Endometrium (tissue), 2 donors: ENCODE measurements at regions not wholly inside any gene's neighbourhood (a gene's known extent, or its start where the extent isn't known, plus 50 kb on each side); places are given as distances from the start of the nearest gene placed in this dataset.

ENCODE experiments used
- FAIRE-seq: peaks from 2 replicates; lab custom pipeline; 2012; peaks lifted over from hg19 to GRCh38; lab: Jason Lieb, UNC
- donor health status: control.
- donor health status: control.

DNA sequence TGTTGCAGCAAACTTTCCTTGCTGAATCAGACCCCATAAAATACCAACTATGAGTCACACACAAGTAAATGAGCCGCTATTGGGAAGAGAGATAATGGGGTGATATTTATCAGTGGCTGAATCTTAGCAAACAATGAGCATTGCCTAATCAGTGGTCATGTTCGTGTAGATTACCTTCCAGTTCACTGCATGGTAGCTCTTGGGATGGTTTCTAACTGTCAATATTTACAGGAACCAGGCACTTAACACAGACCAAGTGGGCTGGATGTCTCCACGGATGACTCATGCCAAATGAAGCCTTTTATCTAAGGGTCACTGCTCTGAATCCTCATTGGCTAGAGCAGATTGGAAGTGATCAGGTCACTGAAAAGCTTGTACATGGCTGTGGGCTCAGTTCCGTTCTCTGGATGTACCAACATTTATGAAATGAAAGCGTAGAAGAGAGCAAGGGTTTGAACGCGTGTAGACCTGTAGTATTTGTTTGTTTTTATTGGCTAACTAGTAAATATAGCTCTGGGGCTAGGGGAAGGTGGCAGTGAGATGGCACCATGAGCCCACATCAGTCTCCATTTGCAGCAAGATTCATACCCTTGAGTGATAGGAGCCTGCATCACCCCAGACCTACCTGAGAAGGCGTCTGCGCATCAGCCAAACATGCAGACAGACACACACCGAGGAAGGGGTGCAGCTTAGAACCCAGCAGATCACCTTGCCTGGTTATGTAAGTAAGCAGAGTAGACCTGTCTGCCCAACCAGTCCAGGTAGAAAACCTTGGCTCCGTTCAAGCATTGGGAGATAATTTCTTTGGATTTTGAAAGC, 153.3 kb downstream of the TOMM20 start:
- no peak for FAIRE-seq

DNA sequence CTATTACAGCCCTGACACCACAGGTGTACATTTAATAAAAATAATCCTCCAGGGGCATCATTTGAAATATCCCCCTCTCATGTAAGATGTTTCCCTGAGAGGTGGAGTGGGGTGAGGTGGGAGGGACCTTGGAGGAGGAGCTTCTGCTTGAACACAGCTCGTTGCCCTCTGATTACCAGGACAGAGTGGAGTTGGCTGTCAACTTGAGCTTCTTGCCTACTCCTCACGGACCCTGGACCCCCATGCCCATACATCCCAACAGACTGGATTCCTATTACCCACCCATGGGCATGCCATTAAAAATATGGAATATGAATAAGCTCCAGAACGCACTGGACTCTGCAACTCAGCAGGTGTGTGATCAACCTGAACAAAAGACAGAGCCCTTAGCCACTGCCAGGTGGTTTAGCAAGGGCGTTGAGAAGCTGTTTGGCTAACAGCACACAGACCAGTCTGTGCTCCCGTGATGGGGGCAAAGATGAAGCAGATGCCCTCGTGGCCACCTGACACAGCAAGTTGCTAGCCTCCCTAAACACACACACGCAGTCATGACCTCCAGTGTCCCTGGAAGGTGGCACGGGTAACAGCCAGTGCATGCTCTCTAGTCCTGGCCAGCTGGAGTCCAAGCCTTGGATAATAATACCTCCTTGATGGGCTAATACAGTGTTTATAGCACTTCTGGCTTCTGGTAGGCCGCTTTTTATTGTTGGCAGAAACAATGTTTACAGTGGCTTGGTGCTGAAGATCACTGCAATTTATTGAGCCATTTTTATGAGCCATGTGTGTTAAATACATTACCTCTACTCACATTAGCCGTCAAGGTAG, 155.0 kb downstream of the TOMM20 start:
- no peak for FAIRE-seq

- FAIRE-seq: no peak
Measured at GRCh38 chr1:234972411-234973191, 156.0 kb downstream of the TOMM20 start.

GRCh38 chr1:234971586-234972297, 156.9 kb downstream of the TOMM20 start:
- FAIRE-seq: no peak

DNA sequence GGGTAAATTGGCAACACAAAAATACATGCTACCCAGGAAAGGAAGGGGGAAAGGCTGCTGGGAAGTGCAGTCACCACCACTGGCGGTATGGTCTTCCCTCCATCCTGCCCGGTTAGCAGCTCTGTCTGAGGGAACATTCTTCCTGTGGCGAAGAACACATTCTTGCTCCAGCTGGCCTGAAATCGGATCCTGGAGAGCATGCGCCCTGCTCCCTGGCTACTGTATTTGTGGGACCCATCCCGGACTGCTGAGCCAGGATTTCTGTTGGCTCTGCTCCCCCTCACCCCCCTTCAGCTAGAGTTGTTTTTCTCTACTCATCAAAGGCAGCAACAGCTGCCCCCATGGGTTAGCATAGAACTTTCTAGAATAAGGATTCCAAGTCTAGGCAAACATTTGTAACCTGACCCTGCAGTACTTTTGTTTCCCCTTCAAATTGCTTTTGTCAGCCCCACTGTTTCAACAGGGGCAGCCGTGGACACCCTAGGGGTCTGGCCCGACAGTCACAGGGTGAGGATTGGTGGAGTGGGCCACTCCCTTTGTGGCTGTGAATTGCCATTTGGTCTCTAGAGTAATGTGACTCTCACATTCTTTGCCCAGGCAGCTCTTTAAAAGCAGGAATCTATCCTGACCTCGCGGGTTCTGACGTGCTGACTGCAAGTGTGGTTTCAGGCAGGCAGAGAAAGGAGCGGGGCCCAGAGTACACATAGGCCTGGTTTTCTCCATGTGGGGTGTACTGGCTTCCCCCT, 157.7 kb downstream of the TOMM20 start:
- FAIRE-seq: no peak

- no peak for FAIRE-seq
Measured at GRCh38 chr1:234970401-234970730, 158.3 kb downstream of the TOMM20 start.

DNA sequence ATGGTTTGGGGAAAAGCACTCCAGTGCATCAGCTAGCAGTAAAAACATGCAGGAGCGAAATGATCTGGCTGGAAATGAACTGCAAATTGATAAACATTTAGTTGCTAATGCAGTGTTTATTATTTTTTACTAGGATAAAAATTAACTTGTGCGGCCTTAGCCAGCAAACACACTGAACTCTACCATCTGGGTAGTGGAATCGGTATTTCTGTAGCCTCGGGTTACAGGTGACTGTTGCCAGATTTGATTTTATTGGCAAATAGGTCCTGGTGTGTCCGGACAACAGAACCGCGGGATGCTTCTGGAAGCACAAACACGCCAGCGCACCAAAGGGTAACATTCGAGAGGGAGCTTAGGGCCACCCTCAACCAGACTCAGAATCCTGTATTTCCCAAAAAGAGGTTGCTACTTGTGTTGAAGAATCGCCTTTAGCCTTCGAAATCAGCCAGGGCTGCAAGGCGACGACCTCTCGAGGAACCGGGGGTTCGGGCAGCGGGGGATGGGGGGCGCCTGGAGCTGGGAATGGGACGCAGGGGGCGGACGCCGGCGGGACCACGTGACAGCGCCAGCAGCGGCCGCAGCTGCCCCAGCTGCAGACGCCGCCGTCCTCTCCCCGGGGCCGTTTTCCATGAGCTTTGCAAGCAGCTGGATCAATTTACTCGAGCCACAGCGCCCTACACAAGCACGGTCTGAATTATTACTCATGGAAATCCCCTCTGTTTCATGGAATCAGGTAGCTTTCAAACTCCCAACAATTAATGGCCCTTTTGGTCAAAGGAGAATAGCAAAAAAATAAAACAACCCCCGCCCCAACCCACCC, 158.8 kb downstream of the TOMM20 start:
- FAIRE-seq: no peak

- FAIRE-seq: no peak
Measured at GRCh38 chr1:234969011-234969441, 159.6 kb downstream of the TOMM20 start.

DNA sequence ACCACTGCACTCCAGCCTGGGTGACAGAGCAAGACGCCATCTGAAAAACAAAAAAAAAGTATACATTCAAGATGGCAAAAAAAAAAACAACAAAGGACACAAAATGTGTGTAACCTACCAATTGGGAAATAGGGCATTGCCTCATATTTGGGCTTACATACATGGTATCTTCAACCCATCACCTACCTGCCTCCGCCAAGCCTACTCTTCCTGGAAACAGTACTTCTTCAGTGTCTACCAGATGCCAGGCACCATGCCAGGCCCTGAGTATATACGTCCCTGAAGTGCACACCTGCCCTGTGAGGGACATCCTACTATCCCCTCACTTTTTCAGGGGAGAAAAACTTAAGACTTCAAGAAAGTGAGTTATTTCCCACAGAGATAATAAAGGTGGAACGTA, 160.2 kb downstream of the TOMM20 start:
- FAIRE-seq: no peak

DNA sequence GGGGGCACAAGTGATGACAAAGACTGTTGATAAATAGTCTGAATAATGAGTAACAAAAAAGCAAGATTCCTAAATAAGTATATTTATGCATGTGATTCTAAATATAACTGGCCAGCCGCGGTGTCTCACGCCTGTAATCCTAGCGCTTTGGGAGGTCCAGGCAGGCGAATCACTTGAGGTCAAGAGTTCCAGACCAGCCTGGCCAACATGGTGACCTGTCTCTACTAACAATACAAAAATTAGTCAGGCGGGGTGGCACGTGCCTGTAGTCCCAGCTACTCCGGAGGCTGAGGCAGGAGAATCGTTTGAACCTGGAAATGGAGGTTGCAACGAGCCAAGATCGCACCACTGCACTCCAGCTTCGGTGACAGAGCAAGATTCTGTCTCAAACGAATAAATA, 161.5 kb downstream of the TOMM20 start:
- no peak for FAIRE-seq

- no peak for FAIRE-seq
Measured at GRCh38 chr1:234965111-234965510, 163.5 kb downstream of the TOMM20 start.

DNA sequence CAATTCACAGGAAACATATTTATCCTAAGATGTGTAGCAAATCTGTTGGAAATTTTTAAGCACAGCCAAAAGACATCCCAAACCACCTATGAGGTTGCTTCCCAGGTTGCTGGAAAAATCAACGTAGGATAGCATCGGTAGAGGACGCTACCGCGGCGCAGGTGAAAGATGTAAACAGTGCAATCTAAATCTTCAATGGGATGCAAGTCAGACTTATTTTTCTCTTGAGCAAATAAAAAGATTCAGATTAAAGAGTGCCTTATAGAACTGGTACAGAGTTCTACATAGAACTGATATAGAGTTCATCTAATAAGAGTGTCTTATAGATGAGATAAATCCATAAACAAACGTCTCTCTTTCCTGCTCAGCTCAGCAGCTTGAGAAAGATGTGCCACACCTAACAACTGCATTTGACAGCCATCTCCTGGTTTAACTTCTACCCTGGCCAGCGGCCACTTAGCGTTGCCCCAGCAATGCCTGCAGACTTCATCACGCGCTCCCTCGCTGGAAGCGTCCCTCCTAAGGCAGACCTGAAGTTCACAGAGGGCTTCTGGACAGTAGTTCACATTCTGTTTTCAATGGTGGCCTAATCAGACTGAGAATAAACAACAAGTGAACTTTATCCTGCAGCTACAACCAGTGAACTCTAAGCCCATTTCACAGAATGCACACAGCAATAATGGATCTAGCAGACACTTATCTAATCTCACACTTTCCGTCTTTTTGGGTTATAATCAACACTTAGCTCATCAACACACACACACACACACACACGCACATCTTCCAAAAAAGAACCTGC, 164.5 kb downstream of the TOMM20 start:
- no peak for FAIRE-seq

DNA sequence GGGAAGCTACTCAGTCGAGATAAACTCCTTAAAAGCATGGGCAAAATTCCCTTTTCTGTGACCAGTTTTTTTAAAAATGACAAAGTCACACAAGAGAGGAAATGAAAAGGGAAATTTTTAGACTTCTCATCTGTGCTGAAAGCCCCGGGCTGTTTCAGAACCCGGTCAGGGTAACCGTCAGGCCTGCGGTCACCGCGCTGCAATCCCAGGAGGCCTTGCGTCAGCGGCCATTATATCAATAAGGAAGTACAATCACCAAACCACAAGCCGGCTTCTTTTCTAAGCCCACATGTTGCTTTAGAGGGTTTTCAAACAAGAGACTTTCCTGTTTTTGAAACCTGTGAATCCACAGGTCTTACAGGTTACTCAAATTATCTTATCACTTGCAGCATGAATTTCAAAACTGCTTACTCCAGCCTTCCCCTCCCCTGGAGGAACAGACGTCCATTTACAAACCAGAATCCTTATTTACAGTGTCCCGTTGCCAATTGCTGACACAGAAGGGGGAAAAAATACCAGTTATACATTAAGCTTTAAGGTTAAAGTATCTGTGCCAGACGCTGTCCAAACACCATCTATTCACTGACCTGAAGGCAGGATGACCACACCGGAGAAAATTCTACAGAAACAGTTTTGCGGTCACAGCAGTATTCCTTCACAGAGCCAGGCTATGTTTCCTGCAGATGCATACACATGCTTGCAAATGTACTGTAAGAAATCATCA, 165.3 kb downstream of the TOMM20 start:
- FAIRE-seq: no peak

DNA sequence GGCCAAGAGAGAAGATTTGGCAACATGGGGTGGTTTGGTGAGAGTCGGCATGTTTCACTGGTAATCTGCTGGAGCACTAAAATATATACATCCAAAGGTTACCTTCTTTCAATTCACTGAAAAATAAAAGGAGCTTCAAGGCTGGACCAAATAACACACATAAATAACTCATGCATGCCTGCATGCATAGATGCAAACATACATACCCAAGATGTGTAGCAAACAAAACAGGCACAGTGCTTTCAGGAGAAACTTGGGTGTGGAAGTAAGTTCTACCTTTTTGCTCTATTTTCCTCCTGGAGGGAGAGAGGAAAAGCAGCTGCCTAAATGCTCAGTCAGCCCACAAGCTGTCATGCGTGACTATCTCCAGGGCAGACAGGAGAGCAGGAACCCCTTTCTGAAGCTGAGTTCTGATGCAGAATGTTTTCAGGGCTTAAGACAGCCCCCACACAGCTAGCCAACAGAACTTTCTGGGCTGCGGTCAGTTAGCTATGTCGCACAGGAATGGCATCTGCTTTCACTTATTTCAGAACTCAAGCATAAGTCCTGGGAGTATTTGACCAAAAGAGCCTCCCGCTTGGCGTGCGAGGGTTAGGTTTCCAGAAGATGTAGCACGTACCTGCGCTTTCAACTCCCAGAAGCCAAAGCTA, 166.2 kb downstream of the TOMM20 start:
- FAIRE-seq: no peak

DNA sequence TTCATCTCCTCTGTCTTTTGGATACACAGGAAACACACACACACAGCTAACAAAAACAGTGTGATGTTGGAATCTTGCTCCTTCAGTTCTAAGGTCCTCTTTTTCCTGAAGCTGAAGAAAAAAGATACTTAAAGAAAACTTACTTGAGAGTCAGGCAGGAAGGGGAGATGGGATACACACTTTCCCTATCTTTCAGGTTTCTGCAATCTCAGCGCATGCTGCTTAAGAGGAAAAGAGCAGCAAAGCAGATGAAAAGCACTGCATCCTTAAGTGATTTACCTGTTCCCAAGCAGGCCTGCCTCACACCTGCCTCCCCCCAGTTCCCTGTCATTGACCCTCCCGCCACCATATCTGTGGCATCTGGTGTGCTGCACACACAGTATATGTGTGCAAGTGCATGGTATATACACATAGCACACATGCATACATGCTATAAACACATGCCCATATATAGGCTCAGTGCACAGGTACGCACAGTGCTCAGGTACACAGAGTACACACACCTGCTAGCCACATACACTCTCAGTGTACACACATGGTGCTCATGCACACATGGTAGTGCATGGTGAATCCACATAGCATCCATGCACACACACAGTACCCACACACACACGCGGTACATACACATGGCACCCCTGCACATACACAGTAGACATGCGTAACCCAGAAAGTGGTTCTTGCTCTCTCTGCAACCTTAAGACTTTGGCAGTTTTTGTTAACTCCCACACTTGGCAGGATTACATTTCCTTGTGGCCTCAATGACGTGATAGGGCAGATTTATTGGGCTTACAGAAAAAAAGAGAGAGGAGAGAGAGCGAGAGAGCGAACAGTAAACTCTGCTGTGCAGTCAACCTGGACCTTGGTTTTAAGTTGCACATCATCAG, 166.9 kb downstream of the TOMM20 start:
- FAIRE-seq: no peak

DNA sequence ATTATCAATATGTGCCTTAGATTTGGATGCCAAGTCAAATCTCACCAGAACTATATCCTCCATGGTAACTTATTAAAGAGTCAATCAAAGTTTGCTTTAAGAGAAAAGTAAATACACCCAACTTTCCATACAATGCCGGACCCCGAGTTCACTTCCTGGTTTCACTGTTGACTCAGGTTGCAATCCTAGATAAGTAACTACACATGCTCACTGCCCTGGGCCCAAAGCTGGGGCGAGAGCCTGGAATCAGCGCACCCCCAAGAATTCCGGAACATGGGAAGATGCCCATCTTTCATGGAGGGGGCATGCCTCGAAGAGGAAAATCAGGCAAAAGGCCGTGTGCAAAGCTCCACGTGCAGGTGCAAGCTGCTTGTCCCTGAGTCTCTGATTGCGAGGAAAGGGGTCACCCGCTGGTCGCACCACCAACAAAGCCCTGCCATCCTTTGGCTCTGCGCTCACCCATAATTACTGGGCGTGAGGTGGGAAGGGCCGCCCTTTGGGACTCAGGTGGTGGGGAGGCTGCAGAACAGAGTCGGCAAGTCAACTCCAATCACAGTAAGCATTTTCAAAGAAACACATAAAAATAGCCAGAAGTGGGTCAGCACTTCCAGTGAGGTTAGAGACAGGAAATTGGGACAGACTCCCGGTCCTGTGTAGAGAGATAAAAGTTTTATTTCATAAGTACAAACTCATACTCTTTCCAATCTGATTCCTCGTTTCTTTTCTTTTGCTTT, 167.7 kb downstream of the TOMM20 start:
- no peak for FAIRE-seq
